ENCODE measurements at regions not wholly inside any gene's neighbourhood (a gene's known extent, or its start where the extent isn't known, plus 50 kb on each side); places are given as distances from the start of the nearest gene placed in this dataset.

DNA sequence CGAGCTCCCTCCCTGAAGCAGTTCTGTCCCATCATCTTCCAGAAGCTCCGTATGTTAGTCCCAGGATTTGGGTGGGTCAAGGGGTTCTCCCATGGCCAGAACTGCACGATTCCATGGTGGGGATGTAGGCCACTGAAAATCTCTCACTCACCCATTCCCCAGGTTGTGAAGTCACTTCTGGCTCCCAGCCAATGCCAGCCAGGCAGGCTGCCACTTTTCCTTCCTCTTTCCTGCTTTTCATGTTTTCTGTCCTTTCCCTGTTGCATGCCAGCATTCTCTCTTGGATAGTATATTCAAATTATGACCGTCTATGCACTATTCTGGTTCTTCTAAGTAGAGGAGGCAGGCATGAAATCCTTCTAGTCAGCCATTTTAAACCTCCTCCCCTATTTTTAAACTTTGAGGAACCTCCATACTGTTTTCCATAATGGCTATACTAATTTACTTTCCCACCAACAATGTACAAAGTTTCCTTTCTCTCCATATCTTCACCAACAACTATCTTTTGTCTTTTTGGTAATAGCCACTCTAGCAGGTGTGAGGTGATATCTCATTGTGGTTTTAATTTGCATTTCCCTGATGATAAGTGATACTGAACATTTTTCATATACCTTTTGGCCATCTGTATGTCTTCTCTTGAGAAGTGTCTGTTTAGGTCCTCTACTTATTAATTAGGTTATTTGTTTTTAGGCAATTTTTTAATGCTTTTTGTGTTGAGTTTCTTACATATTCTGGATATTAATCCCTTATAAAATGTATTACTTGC is 182.1 kb upstream of the TET2 start:
- DNase-seq (ENCODE audit: low read depth): no peak

DNA sequence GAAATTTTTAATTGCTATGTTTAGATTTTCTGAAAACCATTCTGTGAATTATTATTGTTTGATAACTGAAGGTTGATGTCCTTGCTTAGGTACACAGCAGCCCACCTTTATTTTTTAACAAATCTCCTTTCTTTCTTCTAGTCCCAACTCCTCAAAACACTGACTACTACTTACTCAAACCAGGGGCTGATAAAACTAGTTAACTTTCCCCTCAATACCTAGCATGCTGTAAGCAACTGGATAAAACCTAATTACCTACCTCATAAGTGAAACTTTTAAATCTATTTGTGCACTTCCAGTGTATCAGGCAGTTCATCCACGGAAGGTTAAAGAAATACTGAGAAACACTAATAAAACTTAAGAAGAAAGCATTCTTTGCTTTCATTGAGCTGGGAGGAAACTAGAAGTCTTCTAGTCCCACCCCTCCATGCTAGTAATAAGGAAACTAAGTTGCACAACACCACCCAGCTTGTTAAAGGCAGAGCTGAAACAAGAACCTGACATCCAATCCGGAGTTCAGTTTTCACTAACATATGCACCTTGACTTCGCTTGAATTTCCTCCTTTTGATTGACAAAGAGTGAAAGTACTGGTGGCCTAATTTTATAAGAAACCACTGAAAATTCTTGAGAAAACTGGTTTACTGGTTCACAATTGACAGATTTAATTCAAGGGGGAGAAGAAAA is 180.2 kb upstream of the TET2 start:
- DNase-seq (ENCODE audit: low read depth): no peak

- DNase-seq (ENCODE audit: low read depth): no peak
These were observed 179.7 kb upstream of the TET2 start for GRCh38 chr4:104967034-104967401.

- DNase-seq (ENCODE audit: low read depth): no peak
These were observed 177.1 kb upstream of the TET2 start for GRCh38 chr4:104969394-104970082.

- DNase-seq (ENCODE audit: low read depth): no peak
These were observed 175.2 kb upstream of the TET2 start for GRCh38 chr4:104971462-104971861.

DNA sequence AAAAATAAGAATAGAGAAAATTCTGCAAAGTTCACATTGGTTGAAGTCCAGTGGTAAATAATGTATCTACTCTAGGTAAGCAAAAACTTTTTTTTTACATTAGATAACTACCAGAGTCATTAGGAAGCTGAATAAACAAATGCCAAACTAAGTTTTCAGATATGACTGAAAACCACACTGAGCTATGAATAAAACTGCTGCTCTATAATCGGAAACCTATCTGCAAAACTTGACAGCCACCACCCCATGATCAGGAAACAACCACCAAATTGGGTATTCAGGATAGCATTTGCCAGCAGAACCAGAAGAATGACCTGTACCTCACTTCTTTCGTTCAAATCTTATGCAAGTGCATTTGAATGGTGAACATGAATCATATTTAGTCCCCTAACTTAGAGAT is 173.0 kb upstream of the TET2 start:
- no peak for DNase-seq (ENCODE audit: low read depth)

GRCh38 chr4:104975617-104976016 is 171.1 kb upstream of the TET2 start:
- no peak for DNase-seq (ENCODE audit: low read depth)

GRCh38 chr4:104976262-104976661 is 170.4 kb upstream of the TET2 start:
- DNase-seq (ENCODE audit: low read depth): no peak

- no peak for DNase-seq (ENCODE audit: low read depth)
These were observed 167.5 kb upstream of the TET2 start for GRCh38 chr4:104979083-104979760.

DNA sequence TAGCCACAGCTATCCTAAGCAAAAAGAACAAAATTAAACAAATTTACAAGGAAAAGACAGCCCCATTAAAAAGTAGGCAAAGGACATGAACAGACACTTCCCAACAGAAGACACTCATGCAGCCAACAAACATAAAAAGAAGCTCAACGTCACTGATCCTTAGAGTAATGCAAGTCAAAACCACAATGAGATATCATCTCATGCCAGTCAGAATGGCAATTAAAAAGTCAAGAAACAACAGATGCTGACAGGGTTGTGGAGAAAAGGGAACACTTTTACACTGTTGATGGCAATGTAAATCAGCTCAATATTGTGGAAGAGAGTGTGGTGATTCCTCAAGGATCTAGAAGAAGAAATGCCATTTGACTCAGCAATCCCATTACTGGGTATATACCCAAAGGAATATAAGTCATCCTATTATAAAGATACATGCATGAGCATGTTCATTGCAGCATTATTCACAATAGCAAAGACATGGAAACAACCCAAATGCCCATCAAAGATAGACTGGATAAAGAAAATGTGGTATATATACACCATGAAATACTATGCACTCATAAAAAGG is 163.0 kb upstream of the TET2 start:
- no peak for DNase-seq (ENCODE audit: low read depth)

DNA sequence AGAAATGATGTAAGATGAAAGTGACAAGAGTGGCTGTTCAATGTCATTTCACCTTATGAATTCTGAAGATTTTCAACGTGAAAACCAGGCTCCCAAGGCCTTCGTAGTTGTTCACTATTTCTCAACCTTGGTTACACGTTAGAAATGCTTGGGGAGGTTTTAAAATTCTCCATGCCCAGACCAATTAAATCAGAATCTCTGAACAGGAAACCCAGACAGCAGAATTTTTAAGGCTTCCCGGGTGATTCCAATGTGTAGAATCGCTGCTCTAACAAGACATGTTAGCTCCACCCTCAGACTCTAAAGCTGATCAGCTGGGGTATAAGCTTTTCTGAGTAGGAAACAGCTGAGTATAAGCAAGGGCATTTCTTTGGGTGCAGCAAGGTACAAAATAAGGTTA is 160.4 kb upstream of the TET2 start:
- DNase-seq (ENCODE audit: low read depth): no peak

DNA sequence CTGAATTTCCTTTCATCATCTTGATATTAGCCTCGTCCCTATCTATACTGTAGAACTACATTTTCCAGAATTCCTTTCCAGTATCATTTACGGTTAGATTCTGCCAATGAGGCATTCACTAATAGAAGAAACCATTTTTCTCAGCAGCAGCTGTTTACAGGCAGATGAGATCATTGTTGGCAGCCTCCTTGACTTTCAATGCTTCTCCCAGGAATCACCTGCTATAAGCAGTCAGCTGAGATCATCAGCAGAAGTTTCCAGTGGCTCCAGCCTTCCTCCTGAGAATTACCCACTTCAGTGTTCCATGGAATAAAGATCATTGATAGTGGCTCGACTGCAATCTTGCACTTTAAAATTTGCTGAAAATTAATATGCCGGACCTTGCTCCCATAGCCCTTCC is 157.3 kb upstream of the TET2 start:
- DNase-seq (ENCODE audit: low read depth): no peak

DNA sequence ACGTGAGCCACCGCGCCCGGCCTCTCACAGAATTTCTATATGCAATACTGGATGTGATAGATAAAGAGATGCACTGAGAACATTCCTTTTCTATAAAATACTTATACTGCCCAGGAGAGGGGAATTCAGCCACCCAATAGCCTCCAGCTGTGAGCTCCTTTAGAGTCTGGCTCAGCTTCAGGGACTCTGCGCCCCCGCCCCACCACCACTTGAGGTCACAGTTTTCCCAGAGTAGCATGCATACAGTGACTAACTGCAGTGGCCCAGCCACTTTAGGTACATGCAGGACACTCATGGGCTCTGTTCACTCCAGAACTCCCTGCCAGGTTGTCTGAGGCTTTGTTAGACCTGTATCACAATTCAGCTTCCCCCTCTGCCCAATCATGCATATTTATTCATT is 144.4 kb upstream of the TET2 start:
- DNase-seq (ENCODE audit: low read depth): no peak

GRCh38 chr4:105014234-105014633 is 132.4 kb upstream of the TET2 start:
- no peak for DNase-seq (ENCODE audit: low read depth)

DNA sequence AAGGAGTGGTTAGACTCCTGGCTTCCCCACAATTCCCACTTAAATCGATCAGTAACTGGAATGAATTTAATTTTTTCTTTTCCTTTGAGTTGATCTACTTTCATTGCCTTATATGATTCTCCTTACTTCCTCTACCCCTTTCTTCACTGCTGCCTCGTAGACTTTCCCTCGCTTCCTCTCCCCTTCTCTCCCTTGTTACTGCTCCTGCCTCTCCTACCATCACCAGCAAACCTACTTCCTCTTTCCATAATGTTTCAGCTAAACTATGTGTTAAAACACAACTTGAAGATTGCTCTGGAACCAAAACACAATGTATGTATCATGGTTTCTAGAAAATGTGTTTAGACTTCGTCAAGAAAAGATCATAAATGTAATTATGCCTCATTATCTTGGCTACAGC is 132.0 kb upstream of the TET2 start:
- DNase-seq (ENCODE audit: low read depth): no peak

DNA sequence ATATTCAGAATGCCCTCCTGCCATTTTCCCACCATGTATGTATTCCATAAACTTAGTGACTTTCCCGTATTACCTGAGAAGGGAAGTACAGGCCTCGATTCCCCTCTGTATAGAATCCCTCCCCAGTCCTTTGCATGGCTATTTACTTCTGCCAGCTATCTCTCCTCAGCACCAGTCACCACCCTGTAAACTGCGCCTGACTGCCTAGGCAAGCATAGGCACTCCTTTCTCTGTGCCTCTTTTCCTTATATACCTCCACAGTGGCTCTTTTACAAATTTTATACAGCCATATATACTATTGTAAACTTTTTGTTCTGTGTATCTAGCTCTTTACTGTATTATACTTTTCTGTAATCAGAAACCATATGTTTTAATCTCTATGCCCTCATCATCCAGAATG is 130.9 kb upstream of the TET2 start:
- DNase-seq (ENCODE audit: low read depth): no peak

DNA sequence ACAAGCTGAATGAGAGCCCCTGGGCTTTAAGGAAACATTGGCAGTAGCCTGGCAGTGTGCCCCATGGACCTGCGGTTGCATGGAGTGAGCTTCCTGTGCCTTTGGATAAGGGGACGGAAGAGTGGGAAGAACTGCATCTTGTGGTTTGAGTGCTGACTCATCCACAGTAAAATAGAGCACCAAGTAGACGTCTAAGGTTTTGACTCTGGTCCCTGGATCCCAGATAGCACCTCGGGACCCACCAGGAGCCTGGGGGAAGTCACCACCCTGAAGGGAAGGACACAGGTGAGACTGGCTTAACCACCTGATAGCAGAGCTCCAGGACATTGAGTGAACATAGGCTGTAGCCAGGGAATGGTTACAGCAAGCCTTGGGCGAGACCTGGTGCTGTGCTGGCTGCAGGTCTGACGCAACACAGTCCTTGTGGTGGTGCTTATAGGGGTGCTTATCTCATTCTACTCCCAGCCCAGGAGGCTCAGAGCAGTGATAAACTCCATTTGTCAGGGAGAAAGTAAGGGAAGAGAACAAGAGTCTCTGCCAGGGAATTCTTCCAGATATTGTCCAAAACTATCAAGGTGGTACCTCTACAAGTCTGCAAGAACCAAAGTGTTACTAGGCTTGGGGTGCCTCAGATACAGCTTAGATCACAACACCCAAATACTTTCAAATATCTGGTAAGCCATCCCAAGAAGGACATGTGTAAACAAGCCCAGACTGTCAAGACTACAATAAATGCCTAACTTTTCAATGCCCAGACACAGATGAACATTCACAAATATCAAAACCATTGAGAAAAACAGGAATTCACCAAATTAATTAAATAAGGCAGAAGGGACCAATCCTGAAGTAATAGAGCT is 123.6 kb upstream of the TET2 start:
- DNase-seq (ENCODE audit: low read depth): peak; percentile 56

- DNase-seq (ENCODE audit: low read depth): no peak
These were observed 123.0 kb upstream of the TET2 start for GRCh38 chr4:105023668-105024055.

DNA sequence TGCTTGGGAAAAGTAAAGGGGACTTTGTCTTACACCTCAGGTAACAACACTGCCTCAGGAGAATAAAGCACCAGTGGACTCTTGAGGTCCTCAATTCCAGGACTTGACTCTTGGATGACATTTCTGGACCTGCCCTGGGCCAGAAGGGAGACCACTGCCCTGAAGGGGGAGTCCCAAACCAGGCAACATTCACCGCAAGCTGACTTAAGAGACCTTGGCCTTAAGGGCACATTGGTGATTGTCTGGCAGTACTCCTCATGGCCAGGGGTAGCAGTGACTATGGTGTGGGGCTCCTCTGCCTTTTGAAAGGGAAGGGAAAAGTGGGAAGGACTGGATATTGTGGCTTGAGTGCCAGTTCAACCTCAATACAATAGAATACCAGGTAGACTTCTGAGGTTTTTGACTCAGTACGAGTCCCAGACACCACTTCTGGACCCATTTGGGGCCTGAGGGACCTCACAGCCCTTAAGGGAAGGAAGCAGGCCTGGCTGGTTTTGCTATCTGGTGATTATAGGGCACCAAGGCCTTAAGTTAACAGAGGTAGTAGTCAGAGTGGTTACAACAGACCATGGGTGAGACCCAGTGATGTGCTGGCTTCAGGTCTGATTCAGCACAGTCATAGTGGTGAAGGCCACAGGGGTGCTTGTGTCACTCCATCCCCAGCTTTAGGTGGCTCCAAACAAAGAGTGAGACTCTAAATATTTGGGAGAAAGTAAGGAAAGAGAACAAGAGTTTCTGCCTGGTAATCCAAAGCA is 121.2 kb upstream of the TET2 start:
- no peak for DNase-seq (ENCODE audit: low read depth)

- no peak for DNase-seq (ENCODE audit: low read depth)
These were observed 109.7 kb upstream of the TET2 start for GRCh38 chr4:105036991-105037390.

DNA sequence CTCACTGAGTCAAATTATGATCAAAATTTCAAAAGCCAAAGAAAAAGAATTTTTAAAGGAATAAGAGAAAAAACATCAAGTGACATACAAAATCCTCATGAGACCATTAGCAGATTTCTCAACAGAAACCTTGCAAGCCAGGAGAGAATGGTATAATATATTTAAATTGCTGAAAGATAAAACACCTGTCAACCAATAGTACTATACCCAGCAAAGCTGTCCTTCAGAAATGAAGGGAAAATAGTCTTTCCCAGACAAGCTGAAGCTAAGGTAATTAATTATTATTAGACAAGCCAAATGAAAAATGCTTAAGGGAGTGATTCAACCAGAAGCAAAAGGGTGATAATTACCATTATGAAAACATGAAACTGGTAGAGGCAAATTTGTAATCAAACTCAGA is 104.2 kb upstream of the TET2 start:
- no peak for DNase-seq (ENCODE audit: low read depth)

Measured in ELR (cell line).